Suprapubic skin (tissue), 4 donors: ENCODE measurements at regions not wholly inside any gene's neighbourhood (a gene's known extent, or its start where the extent isn't known, plus 50 kb on each side); places are given as distances from the start of the nearest gene placed in this dataset.

Source experiments
- EP300 ChIP-seq: sonication (generic); formaldehyde crosslinking; IDR thresholded peaks from one replicate; pipeline ENCODE4 v1.6.1; 2017; ENCODE audit warnings: antibody characterized with exemption
- POLR2AphosphoS5 ChIP-seq, 3 donors: sonication (generic); formaldehyde crosslinking; IDR thresholded peaks; one replicate each; pipeline ENCODE4 v1.6.1; 2017; ENCODE audit warnings: antibody characterized with exemption in 3 of 3
- TF ChIP-seq, protein P1 (sequence below), 2 donors: fragments of 200-600 bp in 1 of 2; fragments of 450-650 bp in 1 of 2; sonication (generic) in 1 of 2; IDR thresholded peaks; one replicate each; pipeline ENCODE4 v1.5.1; 2016 to 2019; ENCODE audit warnings: antibody characterized with exemption in 2 of 2, mild to moderate bottlenecking in 1 of 2, moderate library complexity in 1 of 2

DNA sequence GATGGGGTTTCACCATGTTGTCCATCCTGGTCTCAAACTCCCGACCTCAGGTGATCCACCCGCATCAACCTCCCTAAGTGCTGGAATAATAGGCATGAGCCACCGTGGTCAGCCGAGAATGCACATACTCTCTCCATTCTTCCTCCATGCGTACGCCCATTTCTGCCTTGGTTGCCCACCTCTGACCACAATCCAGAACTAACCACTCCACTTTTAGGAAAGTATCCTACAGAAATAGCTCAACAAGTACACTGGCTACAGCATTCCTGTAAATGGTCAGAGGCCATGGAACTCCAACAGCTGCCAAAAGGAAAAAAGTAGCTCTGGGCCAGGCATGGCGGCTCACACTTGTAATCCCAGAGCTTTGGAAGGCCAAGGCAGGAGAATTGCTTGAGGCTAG, 60.7 kb downstream of the IRF2BPL start:
- TF ChIP-seq, protein P1, sequence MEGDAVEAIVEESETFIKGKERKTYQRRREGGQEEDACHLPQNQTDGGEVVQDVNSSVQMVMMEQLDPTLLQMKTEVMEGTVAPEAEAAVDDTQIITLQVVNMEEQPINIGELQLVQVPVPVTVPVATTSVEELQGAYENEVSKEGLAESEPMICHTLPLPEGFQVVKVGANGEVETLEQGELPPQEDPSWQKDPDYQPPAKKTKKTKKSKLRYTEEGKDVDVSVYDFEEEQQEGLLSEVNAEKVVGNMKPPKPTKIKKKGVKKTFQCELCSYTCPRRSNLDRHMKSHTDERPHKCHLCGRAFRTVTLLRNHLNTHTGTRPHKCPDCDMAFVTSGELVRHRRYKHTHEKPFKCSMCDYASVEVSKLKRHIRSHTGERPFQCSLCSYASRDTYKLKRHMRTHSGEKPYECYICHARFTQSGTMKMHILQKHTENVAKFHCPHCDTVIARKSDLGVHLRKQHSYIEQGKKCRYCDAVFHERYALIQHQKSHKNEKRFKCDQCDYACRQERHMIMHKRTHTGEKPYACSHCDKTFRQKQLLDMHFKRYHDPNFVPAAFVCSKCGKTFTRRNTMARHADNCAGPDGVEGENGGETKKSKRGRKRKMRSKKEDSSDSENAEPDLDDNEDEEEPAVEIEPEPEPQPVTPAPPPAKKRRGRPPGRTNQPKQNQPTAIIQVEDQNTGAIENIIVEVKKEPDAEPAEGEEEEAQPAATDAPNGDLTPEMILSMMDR (IDR thresholded peaks at IDR 0.05) = no peak
- TF ChIP-seq EP300 (no peak), POLR2AphosphoS5 (IDR thresholded peaks at IDR 0.05) (no peak)
